HL-60/S4 (cell line): ENCODE measurements at regions not wholly inside any gene's neighbourhood (a gene's known extent, or its start where the extent isn't known, plus 50 kb on each side); places are given as distances from the start of the nearest gene placed in this dataset.
"Not testable (repeated sequence)": the region's sequence is repeated elsewhere in the genome, so short reads cannot be mapped to it uniquely, and the experiment has no call there.

Experiments used
- in situ Hi-C: fragments of 300-500 bp; cut with MboI; formaldehyde crosslinking; loops from 2 replicates; pipeline ENCODE4 v1.14.3; 2022; ENCODE audit warnings: low sequenced_read_pairs

GRCh38 chr1:221979444-221980032 lies 237.6 kb upstream of the DUSP10 start:
- in situ Hi-C loops, result no loop called here

- in situ Hi-C loops, result not testable (repeated sequence)
Observed at GRCh38 chr1:221978631-221979334, 236.9 kb upstream of the DUSP10 start.

GRCh38 chr1:221973787-221974186 lies 231.9 kb upstream of the DUSP10 start:
- in situ Hi-C loops, result not testable (repeated sequence)

GRCh38 chr1:221972276-221973235 lies 230.7 kb upstream of the DUSP10 start:
- in situ Hi-C loops, result no loop called here

- in situ Hi-C loops, result not testable (repeated sequence)
Observed at GRCh38 chr1:221971035-221971434, 229.1 kb upstream of the DUSP10 start.

GRCh38 chr1:221969298-221969858 lies 227.5 kb upstream of the DUSP10 start:
- in situ Hi-C loops, result not testable (repeated sequence)

GRCh38 chr1:221967538-221967937 lies 225.6 kb upstream of the DUSP10 start:
- in situ Hi-C loops, result not testable (repeated sequence)

- in situ Hi-C loops, result not testable (repeated sequence)
Observed at GRCh38 chr1:221966888-221967287, 225.0 kb upstream of the DUSP10 start.

- in situ Hi-C loops, result not testable (repeated sequence)
Observed at GRCh38 chr1:221965891-221966290, 224.0 kb upstream of the DUSP10 start.

- in situ Hi-C loops, result no loop called here
Observed at GRCh38 chr1:221965252-221965651, 223.4 kb upstream of the DUSP10 start.

- in situ Hi-C loops, result no loop called here
Observed at GRCh38 chr1:221963742-221964141, 221.9 kb upstream of the DUSP10 start.

- in situ Hi-C loops, result no loop called here
Observed at GRCh38 chr1:221962385-221962784, 220.5 kb upstream of the DUSP10 start.

- in situ Hi-C loops, result no loop called here
Observed at GRCh38 chr1:221961532-221962292, 219.8 kb upstream of the DUSP10 start.

- in situ Hi-C loops, result not testable (repeated sequence)
Observed at GRCh38 chr1:221958161-221958562, 216.3 kb upstream of the DUSP10 start.

GRCh38 chr1:221957350-221957749 lies 215.5 kb upstream of the DUSP10 start:
- in situ Hi-C loops, result not testable (repeated sequence)

GRCh38 chr1:221949996-221950395 lies 208.1 kb upstream of the DUSP10 start:
- in situ Hi-C loops, result no loop called here

- in situ Hi-C loops, result no loop called here
Observed at GRCh38 chr1:221948459-221948858, 206.6 kb upstream of the DUSP10 start.

GRCh38 chr1:221947731-221948130 lies 205.8 kb upstream of the DUSP10 start:
- in situ Hi-C loops, result no loop called here

- in situ Hi-C loops, result no loop called here
Observed at GRCh38 chr1:221946768-221947167, 204.9 kb upstream of the DUSP10 start.

- in situ Hi-C loops, result no loop called here
Observed at GRCh38 chr1:221945669-221946068, 203.8 kb upstream of the DUSP10 start.
